Kidney glomerular epithelial cell (primary cell): ENCODE measurements at regions not wholly inside any gene's neighbourhood (a gene's known extent, or its start where the extent isn't known, plus 50 kb on each side); places are given as distances from the start of the nearest gene placed in this dataset.
A peak's percentile ranks its signal among the peaks of the same experiment; 100 is the strongest.

Source experiments
- DNase-seq: peaks from one replicate; lab custom pipeline; 2025; lab: John Stamatoyannopoulos, UW

DNA sequence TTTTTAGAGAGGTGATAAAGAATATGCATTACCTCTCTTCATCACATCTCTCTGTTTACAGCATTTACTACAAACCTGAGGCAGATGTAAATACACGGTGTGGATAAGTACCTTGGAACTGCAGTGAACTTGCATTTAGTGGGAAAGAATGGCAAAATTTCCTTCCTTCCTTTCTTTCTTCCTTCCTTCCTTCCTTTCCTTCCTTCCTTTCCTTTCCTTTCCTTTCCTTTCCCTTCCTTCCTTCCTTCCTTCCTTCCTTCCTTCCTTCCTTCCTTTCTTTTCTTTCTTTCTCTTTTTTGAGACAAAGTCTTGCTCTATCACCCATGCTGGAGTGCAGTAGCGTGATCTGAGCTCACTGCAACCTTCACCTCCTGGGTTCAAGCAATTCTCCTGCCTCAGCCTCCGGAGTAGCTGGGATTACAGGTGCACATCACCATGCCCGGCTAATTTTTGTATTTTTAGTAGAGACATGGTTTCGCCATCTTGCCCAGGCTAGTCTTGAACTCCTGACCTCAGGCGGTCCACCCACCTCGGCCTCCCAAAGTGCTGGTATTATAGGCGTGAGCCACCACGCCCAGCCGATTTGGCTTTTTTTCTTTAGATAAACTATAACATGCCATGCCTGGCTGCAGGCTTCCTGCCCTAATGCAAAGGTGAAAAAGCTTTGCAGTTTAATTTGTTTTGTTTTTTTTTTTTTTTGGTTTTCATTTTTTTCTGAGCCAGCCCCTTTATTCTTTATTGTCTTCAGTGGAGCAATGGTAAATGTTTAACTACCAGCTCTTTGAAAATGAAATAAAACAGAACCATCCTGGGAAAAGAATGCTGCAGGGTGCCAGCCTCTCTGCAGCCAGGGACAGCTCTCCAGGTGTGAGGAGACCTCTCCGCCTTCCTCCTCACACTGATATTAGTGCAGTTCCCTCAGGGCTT lies 64.2 kb upstream of the NEDD9 start:
- DNase-seq, result peak; percentile 25

DNA sequence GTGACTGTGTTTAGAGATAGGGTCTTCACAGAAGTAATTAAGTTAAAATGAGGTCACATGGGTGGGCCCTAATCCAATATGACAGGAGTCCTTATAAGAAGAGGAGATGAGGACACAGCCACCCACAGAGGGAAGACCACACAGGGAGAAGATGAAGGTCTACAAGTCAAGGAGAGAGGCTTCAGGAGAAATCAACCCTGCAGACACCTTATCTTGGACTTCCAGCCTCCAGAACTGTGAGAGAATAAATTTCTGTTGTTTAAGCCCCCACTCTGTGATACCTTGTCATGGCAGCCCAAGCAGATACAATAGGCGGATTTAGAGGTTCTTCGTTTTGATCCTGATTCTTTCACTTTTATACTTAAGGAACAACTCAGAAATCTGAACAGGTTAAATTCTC lies 63.5 kb upstream of the NEDD9 start:
- DNase-seq, result no peak

DNA sequence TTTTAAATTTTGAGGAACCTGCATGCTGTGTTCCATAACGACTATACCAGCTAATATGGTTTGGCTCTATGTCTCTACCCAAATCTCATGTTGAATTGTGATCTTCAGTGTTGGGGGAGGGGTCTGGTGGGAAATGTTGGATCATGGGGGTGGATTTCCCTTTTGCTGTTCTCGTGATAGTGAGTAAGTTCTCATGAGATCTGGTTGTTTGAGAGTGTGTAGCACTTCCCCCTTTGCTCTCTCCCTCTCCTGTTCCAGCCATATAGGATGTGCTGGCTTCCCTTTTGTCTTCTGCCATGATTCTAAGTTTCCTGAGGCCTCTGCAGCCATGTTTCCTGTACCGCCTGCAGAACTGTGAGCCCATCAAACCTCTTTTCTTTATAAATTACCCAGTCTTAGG lies 61.8 kb upstream of the NEDD9 start:
- DNase-seq, result no peak

DNA sequence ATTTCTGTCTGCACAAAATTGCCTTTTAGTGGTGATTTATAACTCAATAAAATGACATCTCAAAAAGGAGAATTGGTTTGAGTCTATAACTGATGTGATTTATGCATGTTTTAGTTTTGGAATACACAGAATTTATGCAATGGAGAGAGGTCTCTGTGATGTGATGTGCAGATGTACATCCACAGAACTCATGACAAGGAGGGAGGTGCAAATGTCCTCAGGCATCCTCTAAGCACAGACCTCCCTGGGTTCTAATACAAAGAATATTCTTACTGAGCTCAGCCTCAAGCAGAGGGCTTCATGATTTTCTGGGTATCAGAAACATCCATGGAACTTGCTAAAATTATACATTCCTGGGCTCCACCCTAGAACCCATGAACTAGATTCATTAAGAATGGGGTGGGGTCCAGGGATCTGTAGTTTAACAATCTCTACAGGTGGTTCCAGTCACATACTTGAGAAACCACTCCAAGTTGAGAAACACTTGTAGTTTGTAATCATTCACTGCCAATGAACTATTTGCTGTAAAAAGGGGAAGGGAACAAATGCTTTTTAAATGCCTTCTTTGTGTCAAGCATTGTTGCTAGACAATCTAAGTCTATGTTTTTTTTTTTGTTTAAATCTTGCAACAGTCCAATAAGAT lies 60.2 kb upstream of the NEDD9 start:
- DNase-seq, result no peak

DNA sequence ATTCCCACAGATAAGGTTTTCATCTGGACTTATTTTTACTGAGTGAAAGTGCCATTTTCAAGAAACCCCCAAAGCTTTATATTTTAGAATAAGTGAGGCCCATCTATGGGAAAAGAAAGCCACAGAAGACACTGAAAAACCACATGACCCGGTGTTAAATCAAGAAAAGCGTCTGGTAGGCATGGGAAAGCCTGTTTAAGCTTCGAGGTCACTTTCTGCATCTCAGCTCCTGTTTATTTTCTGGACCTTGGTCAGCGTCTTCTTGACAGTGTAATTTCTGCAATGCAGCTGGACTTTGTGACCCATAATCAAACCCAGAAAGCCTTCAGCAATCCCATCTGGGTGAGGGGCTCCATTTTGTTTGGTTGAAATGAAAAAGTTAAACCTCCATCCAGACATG lies 59.6 kb upstream of the NEDD9 start:
- no peak for DNase-seq

DNA sequence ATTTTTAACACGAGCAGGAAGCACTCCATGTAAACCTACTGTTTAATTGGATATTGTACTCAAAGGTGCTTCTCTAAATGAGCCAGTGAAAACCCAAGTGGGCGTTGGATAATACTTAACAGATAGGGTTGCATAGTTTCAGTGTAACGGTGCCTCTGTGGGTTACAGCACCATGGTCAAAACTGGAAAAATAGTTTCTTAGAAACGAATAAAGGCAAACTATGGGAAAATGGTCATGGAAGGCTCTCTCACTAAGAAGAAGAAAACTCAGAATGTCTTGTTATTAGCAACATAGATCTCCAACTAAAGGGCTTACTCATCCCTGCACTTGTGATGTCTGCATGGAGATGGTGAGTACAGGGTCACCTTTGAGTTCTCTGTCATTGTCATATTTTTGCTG lies 59.1 kb upstream of the NEDD9 start:
- no peak for DNase-seq

DNA sequence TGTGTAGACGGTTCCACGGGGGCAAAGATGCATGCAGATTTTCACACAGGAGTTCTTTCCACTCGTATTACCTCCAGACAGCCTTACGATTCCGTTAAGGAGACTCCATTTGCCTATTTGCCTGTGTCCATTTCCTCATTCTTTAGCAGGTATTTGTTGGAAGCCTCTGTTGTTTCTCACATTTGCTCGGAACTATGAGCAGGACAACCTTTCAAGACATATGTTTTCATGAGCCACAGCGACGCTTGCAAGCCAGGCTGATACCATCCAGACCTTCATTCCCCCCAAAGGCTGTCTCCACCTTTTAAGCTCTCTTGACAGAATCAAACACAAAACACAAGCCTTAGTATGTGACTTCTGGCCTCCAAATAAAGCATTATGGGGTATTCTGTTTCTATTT lies 57.6 kb upstream of the NEDD9 start:
- no peak for DNase-seq

DNA sequence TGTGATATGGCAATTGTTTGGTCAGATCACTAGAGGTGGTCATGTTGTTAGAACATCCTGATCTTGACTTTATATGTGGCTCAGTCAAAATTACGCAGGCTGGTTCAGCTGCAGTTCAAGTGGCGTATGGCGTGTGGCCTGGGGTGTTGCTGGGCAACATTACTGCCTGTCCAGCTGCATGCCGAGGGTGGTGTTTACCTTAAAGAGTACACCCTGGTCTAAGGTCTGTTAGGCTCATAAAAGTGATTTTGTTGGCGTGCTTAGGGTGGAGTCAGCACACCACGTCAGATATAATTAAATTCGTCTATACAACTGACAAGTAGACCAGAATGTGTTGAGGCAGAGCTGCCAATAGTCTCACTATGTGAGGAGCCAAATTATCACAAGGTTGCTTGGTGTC lies 55.6 kb upstream of the NEDD9 start:
- no peak for DNase-seq

DNA sequence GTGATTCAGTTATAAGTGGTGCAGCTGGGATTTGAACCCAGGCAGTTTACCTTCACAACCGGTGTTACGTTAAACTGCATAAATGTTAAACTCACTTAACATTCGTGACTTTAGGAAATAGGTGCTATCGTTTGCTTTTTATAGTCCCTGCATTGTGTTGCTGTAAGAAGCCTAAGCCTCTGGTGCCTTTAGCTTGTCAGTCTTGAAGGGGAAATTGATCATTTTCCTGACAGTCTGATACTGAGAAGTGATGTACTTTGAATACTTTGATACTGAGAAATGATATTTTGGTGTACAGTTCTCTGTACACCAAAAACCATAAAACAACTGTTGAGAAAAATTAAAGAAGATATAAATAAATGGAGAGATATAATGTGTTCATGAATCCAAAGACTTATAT lies 52.5 kb upstream of the NEDD9 start:
- no peak for DNase-seq

DNA sequence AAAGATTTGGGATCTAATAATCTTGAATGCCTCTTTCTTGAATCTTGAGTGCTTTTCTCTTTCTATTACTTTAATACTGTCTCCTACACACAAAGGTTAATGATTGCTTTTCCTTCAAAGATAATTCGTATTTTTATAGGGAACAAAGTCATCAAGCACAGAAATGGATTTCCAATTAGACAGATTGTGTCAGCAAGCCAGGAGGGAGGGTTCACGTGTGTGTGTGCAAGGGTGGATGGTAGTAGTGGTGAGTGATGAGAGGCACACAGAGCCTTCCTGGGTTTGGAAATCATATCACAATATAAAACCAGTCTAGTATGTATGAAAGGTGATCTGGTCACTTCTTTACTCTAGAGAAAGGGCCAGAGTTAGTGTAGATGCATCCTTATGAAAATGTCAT lies 51.2 kb upstream of the NEDD9 start:
- no peak for DNase-seq

DNA sequence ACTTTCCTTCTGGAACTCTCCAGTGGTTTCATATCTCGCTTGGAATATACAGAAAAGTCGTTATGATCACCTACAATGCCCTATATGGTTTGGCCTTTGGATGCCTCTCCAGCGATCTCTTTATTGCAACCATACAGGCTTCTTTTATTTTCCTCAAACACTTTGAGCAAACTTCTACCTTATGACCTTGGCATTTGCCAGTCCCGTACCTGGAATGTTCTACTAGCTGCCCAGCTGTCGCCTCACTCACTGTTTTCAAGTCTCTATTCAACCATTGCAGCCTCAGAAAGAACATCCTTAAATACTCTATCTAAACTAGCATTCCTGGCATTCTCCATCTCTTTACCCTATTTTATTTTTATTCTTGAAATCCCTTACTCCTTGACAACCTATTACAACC lies 50.4 kb upstream of the NEDD9 start:
- DNase-seq, result no peak
